DND-41 (cell line): ENCODE measurements at regions not wholly inside any gene's neighbourhood (a gene's known extent, or its start where the extent isn't known, plus 50 kb on each side); places are given as distances from the start of the nearest gene placed in this dataset.

Source experiments
- CTCF ChIP-seq: IDR thresholded peaks from 2 replicates; pipeline ENCODE4 v1.5.1; 2012; ENCODE audit warnings: borderline replicate concordance, low read length, moderate library complexity, mild to moderate bottlenecking; ENCODE audit not compliant: poor library complexity, severe bottlenecking; ENCODE audit errors: extremely low read depth
- EZH2 ChIP-seq: IDR thresholded peaks from 3 replicates; pipeline ENCODE4 v1.6.1; 2012; ENCODE audit warnings: borderline replicate concordance, low read depth, mild to moderate bottlenecking, moderate library complexity, low read length, inconsistent platforms; ENCODE audit not compliant: severe bottlenecking

- no peak for TF ChIP-seq CTCF
- no peak for TF ChIP-seq EZH2
These were observed 797.3 kb upstream of the ARRDC3 start for GRCh38 chr5:92180391-92180790.
